ENCODE measurements at regions not wholly inside any gene's neighbourhood (a gene's known extent, or its start where the extent isn't known, plus 50 kb on each side); places are given as distances from the start of the nearest gene placed in this dataset.

GRCh38 chr3:26202169-26202568 lies 412.3 kb downstream of the OXSM start:
- no peak for DNase-seq (ENCODE audit: low spot score)
- TF ChIP-seq CTCF (IDR thresholded peaks at IDR 0.05; ENCODE audit: borderline replicate concordance, control extremely low read depth, extremely low read depth, insufficient read depth, missing control alignments), result no peak
- in situ Hi-C loops (cut with MboI; ENCODE audit: low sequenced_read_pairs, unreplicated experiment), result no loop called here

DNA sequence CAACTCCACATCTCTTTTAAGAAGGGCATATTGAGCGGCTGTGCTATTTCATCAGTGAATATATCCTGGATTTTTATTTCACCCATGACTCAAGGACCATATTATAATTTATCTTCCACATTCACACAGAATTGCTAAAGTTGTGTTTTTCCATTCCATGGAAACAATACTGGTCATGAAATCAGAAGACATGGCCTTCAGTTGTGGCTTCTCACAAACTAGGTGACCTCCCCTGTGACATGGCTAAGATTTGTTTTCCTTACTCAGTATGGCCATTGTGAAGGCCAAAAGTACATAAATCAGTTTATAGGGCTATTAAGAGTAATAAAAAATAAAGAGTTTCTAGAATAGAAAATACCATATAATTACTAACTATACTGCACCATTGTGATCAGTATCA lies 415.6 kb downstream of the OXSM start:
- no peak for DNase-seq (ENCODE audit: low spot score)
- TF ChIP-seq CTCF (IDR thresholded peaks at IDR 0.05; ENCODE audit: borderline replicate concordance, control extremely low read depth, extremely low read depth, insufficient read depth, missing control alignments), result no peak
- in situ Hi-C loops (cut with MboI; ENCODE audit: low sequenced_read_pairs, unreplicated experiment), result no loop called here

GRCh38 chr3:26208201-26208600 lies 414.4 kb upstream of the LRRC3B start:
- TF ChIP-seq CTCF (IDR thresholded peaks at IDR 0.05; ENCODE audit: borderline replicate concordance, control extremely low read depth, extremely low read depth, insufficient read depth, missing control alignments), result no peak
- DNase-seq (ENCODE audit: low spot score), result no peak
- in situ Hi-C loops (cut with MboI; ENCODE audit: low sequenced_read_pairs, unreplicated experiment), result no loop called here

- DNase-seq (ENCODE audit: low spot score), result no peak
- TF ChIP-seq CTCF (IDR thresholded peaks at IDR 0.05; ENCODE audit: borderline replicate concordance, control extremely low read depth, extremely low read depth, insufficient read depth, missing control alignments), result no peak
- in situ Hi-C loops (cut with MboI; ENCODE audit: low sequenced_read_pairs, unreplicated experiment), result no loop called here
Measured at GRCh38 chr3:26229801-26230200, 392.8 kb upstream of the LRRC3B start.

GRCh38 chr3:26233374-26233773 lies 389.2 kb upstream of the LRRC3B start:
- no peak for TF ChIP-seq CTCF (IDR thresholded peaks at IDR 0.05; ENCODE audit: borderline replicate concordance, control extremely low read depth, extremely low read depth, insufficient read depth, missing control alignments)
- DNase-seq (ENCODE audit: low spot score), result no peak
- in situ Hi-C loops (cut with MboI; ENCODE audit: low sequenced_read_pairs, unreplicated experiment), result no loop called here

GRCh38 chr3:26236531-26236930 lies 386.0 kb upstream of the LRRC3B start:
- TF ChIP-seq CTCF (IDR thresholded peaks at IDR 0.05; ENCODE audit: borderline replicate concordance, control extremely low read depth, extremely low read depth, insufficient read depth, missing control alignments), result no peak
- no peak for DNase-seq (ENCODE audit: low spot score)
- in situ Hi-C loops (cut with MboI; ENCODE audit: low sequenced_read_pairs, unreplicated experiment), result no loop called here
